AG04449 (cell line): ENCODE measurements at regions not wholly inside any gene's neighbourhood (a gene's known extent, or its start where the extent isn't known, plus 50 kb on each side); places are given as distances from the start of the nearest gene placed in this dataset.
A peak's percentile ranks its signal among the peaks of the same experiment; 100 is the strongest.

Experiments
- CTCF ChIA-PET: fragments of 350-600 bp; formaldehyde crosslinking; extraction: SDS; loops from one replicate; lab custom pipeline; 2021; ENCODE audit warnings: antibody characterized with exemption; lab: Yijun Ruan, JAX
- POLR2A ChIA-PET: fragments of 400-600, 350-600 bp; formaldehyde crosslinking; extraction: SDS; loops from one replicate; lab custom pipeline; 2020; ENCODE audit warnings: antibody characterized with exemption, inconsistent platforms; lab: Yijun Ruan, JAX
- DNase-seq: peaks from one replicate; pipeline ENCODE4 v3.0.0-alpha.2; 2010; ENCODE audit warnings: low read depth, low spot score
- H3K4me3 ChIP-seq: 2 replicates; pipeline ENCODE4 v1.5.1; 2011; ENCODE audit warnings: low read depth, mild to moderate bottlenecking, control low read depth, low read length
- TF ChIP-seq, protein P1 (sequence below): IDR thresholded peaks from one replicate; pipeline ENCODE4 v1.5.1; 2011; ENCODE audit warnings: mild to moderate bottlenecking, moderate library complexity, low read length, control low read depth, inconsistent platforms; ENCODE audit not compliant: insufficient read depth; ENCODE audit errors: missing control alignments

GRCh38 chr2:223465793-223466192 is 136.4 kb downstream of the SCG2 start:
- DNase-seq, result peak; percentile 92
- ChIA-PET CTCF (interaction anchor here (2.3 kb wide), 1 partner anchor 494 kb away, joined by 7 read pairs; no protein-coding TSS in a partner anchor), POLR2A (no interaction called here)
- TF ChIP-seq, protein P1, sequence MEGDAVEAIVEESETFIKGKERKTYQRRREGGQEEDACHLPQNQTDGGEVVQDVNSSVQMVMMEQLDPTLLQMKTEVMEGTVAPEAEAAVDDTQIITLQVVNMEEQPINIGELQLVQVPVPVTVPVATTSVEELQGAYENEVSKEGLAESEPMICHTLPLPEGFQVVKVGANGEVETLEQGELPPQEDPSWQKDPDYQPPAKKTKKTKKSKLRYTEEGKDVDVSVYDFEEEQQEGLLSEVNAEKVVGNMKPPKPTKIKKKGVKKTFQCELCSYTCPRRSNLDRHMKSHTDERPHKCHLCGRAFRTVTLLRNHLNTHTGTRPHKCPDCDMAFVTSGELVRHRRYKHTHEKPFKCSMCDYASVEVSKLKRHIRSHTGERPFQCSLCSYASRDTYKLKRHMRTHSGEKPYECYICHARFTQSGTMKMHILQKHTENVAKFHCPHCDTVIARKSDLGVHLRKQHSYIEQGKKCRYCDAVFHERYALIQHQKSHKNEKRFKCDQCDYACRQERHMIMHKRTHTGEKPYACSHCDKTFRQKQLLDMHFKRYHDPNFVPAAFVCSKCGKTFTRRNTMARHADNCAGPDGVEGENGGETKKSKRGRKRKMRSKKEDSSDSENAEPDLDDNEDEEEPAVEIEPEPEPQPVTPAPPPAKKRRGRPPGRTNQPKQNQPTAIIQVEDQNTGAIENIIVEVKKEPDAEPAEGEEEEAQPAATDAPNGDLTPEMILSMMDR, result no peak
- no peak overlapping the region for H3K4me3 ChIP-seq

GRCh38 chr2:223467196-223467595 is 135.0 kb downstream of the SCG2 start:
- CTCF ChIA-PET, result interaction anchor here (1.1 kb wide), 1 partner anchor 8 kb away, joined by 3 read pairs; no protein-coding TSS in a partner anchor
- DNase-seq, result no peak
- no peak overlapping the region for H3K4me3 ChIP-seq
- POLR2A ChIA-PET, result no interaction called here
- TF ChIP-seq, protein P1, result no peak

DNA sequence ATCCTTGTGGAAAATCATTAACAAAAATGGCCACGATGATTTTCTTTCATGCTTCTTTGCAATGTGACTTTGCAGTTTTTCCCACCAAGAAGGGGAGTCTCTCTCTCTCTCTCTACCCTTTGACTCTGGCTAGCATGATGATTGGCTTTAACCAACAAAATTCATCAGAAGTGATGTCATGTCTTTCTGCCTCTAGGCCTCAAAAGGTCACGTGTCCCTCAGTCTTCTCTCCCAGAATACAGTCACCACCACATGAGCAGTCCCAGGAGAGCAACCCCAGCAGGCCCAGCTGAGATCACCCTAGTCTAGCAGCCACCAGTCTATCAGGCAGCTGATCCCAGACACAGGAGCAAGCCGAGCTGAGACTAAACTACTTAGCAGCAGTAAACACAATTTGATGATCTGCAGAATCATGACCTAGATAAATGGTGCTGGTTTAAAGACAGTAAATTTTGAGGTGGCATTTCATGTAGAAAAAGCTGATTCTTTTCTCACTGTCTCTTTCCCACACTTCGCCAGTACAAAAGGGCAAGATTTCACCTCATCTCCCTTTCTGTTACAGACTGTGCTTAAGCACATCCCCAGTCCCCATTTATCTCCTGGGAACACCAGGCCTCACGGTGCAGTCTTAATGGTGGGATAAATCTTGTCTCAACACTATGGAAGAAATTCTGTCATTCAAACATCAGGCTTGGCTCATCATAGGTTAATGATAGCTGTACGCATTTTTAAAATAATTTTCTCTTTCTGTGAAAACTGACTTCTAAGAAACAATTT is 132.7 kb downstream of the SCG2 start:
- ChIA-PET CTCF (interaction anchor here (0.6 to 1.8 kb wide), 3 partner anchors 9 to 498 kb away, joined by 3 to 11 read pairs (median 3); no protein-coding TSS in a partner anchor), POLR2A (interaction anchor here (0.6 kb wide), 1 partner anchor 55 kb away, joined by 3 read pairs; no protein-coding TSS in a partner anchor)
- no peak overlapping the region for H3K4me3 ChIP-seq
- TF ChIP-seq, protein P1, result no peak
- DNase-seq, result peak; percentile 67

GRCh38 chr2:223470602-223471001 is 131.6 kb downstream of the SCG2 start:
- POLR2A ChIA-PET, result no interaction called here
- TF ChIP-seq, protein P1, result no peak
- CTCF ChIA-PET, result interaction anchor here (1.8 kb wide), 1 partner anchor 11 kb away, joined by 11 read pairs; no protein-coding TSS in a partner anchor
- no peak for DNase-seq
- H3K4me3 ChIP-seq, result no peak overlapping the region

- TF ChIP-seq, protein P1, result no peak
- no peak overlapping the region for H3K4me3 ChIP-seq
- ChIA-PET POLR2A (no interaction called here), CTCF (no interaction called here)
- no peak for DNase-seq
Observed at GRCh38 chr2:223472771-223473170, 129.4 kb downstream of the SCG2 start.

GRCh38 chr2:223474893-223475292 is 127.3 kb downstream of the SCG2 start:
- H3K4me3 ChIP-seq, result no peak overlapping the region
- ChIA-PET POLR2A (no interaction called here), CTCF (interaction anchor here (0.7 to 1.6 kb wide), 5 partner anchors 11 to 503 kb away, joined by 3 to 5 read pairs (median 4); no protein-coding TSS in a partner anchor)
- TF ChIP-seq, protein P1, result no peak
- DNase-seq, result no peak
